ENCODE measurements at regions not wholly inside any gene's neighbourhood (a gene's known extent, or its start where the extent isn't known, plus 50 kb on each side); places are given as distances from the start of the nearest gene placed in this dataset.

DNA sequence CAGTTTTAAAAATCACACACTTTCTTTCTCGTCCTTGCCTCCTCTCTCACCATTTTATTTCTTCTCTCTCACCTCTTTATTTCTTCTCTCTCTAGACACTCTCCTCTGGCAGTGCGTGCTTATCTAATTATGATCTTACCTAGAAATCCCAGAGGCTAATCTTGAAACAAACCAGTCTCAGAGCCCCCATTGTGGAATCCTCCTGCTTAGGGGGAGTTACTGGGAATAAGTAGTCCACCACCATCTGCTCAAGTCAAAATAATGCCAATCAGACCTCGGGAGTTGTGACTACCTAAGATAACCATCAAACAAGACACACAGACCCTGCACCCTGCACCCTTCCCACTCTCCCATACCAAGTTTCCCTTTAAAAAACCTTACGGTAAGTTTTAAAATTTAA, 256.9 kb downstream of the POM121L12 start:
- Histone ChIP-seq H3K36me3 (ENCODE audit: insufficient read depth, insufficient read length, low read length) (no peaks in the 10 kb centered on the region), H3K9ac (ENCODE audit: insufficient read length, low read depth) (no peak overlapping the region), H3K27me3 (ENCODE audit: insufficient read depth, insufficient read length) (no peaks in the 10 kb centered on the region), H3K9me3 (ENCODE audit: insufficient read depth, low read length) (peaks cover 12% of the 10 kb centered on the region; the same call in 1 of the 2 replicates), H3K4me1 (ENCODE audit: insufficient read depth, insufficient read length) (no peaks in the 10 kb centered on the region), H3K4me3 (ENCODE audit: insufficient read length, low read depth) (no peak overlapping the region)
- no peak for DNase-seq (ENCODE audit: low read depth, low spot score)
- TF ChIP-seq SUZ12 (IDR thresholded peaks at IDR 0.05; ENCODE audit: extremely low read depth, insufficient read depth, insufficient read length) = no peak
- TF ChIP-seq ZNF274 (IDR thresholded peaks at IDR 0.05; ENCODE audit: low read depth, low read length) = no peak
- TF ChIP-seq YY1 (IDR thresholded peaks at IDR 0.05; ENCODE audit: insufficient read depth, insufficient read length) = no peak

DNA sequence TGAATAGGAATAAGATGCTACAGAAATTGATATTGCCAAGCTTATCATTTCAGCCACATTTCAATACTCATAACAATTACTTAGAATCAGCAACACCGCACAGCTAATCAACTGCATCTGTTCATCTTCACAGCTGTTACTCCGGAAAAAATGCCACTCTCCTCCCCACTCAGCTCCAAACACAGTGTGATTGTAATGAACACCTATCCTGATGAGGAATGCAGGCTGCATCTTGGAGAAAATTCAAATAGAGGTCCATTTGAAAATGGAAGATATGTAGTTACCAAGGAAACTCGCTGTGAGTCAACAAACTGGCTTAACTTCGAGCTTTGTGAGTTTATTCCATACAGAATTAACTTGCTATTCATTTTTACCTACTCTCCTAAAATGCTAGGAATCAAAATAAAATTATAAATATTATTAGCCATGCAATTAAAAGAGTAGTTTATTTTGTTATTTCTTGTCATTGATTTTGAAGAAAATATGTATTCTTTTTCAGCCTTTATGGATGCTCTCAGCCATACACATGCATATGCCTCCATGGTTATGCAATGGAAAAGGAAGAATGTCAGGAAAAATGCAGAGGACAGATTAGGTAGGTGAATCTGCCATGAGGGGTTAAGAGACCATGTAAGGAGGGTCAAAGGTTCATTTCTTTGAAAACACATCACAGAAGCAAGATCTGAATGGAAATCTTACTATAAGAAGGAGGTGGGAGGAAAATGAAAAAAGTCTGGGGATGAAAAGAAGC, 267.2 kb downstream of the POM121L12 start:
- no peaks in the 10 kb centered on the region for H3K4me1 ChIP-seq (ENCODE audit: insufficient read depth, insufficient read length)
- TF ChIP-seq SUZ12 (IDR thresholded peaks at IDR 0.05; ENCODE audit: extremely low read depth, insufficient read depth, insufficient read length) = no peak
- TF ChIP-seq ZNF274 (IDR thresholded peaks at IDR 0.05; ENCODE audit: low read depth, low read length) = no peak
- no peak for TF ChIP-seq YY1 (IDR thresholded peaks at IDR 0.05; ENCODE audit: insufficient read depth, insufficient read length)
- DNase-seq (ENCODE audit: low read depth, low spot score) = no peak

DNA sequence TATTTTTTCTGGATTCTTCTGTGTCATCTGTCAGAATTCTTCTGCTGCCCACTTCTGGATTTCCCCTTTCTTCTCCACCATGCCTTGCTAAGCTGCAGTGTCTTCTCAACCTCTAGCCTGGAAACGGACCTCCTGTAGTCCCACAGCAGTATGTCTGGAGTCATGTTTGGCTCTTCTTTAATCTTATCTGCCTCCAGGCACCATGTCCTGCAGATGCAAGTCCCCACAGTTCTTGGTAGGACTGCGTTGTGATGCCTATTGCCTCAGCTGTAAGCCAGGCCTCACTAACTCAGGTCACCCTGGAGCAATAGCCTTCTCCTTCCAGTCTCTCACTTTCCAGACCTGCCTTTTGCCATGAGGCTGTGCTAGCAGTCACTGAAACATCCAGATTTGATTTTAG, 268.3 kb downstream of the POM121L12 start:
- no peak overlapping the region for H3K4me3 ChIP-seq (ENCODE audit: insufficient read length, low read depth)
- H3K4me1 ChIP-seq (ENCODE audit: insufficient read depth, insufficient read length) = no peaks in the 10 kb centered on the region
- H3K27me3 ChIP-seq (ENCODE audit: insufficient read depth, insufficient read length) = no peaks in the 10 kb centered on the region
- H3K36me3 ChIP-seq (ENCODE audit: insufficient read depth, insufficient read length, low read length) = no peaks in the 10 kb centered on the region
- H3K9me3 ChIP-seq (ENCODE audit: insufficient read depth, low read length) = no peaks in the 10 kb centered on the region
- no peak for TF ChIP-seq YY1 (IDR thresholded peaks at IDR 0.05; ENCODE audit: insufficient read depth, insufficient read length)
- TF ChIP-seq SUZ12 (IDR thresholded peaks at IDR 0.05; ENCODE audit: extremely low read depth, insufficient read depth, insufficient read length) = no peak
- H3K9ac ChIP-seq (ENCODE audit: insufficient read length, low read depth) = no peak overlapping the region
- no peak for DNase-seq (ENCODE audit: low read depth, low spot score)

More for the DNA sequence above, 267.2 kb downstream of the POM121L12 start:
- no peak overlapping the region for H3K9ac ChIP-seq (ENCODE audit: insufficient read length, low read depth)
- H3K36me3 ChIP-seq (ENCODE audit: insufficient read depth, insufficient read length, low read length) = no peaks in the 10 kb centered on the region
- no peaks in the 10 kb centered on the region for H3K27me3 ChIP-seq (ENCODE audit: insufficient read depth, insufficient read length)
- H3K9me3 ChIP-seq (ENCODE audit: insufficient read depth, low read length) = no peaks in the 10 kb centered on the region
- H3K4me3 ChIP-seq (ENCODE audit: insufficient read length, low read depth) = no peak overlapping the region

DNA sequence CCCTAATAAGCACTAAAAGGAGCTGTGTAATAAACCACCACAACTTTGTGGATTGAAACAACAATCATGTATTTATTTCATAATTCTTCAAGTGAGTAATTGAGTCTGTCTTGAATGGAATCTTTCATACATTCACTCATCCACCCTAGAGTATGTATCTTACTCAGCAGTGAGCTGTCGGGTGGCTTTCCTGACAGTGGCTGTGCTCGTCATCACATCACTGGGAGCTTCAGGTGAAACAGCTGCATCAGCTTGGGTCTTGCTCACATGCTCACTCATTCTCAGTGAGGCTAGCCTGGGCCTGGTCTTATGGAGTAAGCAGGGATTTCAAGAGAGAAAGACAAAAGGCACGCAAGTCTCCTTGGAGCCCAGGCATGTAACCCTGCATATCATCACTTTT, 271.4 kb downstream of the POM121L12 start:
- Histone ChIP-seq H3K36me3 (ENCODE audit: insufficient read depth, insufficient read length, low read length) (no peaks in the 10 kb centered on the region), H3K4me3 (ENCODE audit: insufficient read length, low read depth) (no peak overlapping the region), H3K27me3 (ENCODE audit: insufficient read depth, insufficient read length) (no peaks in the 10 kb centered on the region), H3K9me3 (ENCODE audit: insufficient read depth, low read length) (no peaks in the 10 kb centered on the region), H3K9ac (ENCODE audit: insufficient read length, low read depth) (no peak overlapping the region), H3K4me1 (ENCODE audit: insufficient read depth, insufficient read length) (no peaks in the 10 kb centered on the region)
- no peak for DNase-seq (ENCODE audit: low read depth, low spot score)
- no peak for TF ChIP-seq ZNF274 (IDR thresholded peaks at IDR 0.05; ENCODE audit: low read depth, low read length)
- TF ChIP-seq SUZ12 (IDR thresholded peaks at IDR 0.05; ENCODE audit: extremely low read depth, insufficient read depth, insufficient read length) = no peak

DNA sequence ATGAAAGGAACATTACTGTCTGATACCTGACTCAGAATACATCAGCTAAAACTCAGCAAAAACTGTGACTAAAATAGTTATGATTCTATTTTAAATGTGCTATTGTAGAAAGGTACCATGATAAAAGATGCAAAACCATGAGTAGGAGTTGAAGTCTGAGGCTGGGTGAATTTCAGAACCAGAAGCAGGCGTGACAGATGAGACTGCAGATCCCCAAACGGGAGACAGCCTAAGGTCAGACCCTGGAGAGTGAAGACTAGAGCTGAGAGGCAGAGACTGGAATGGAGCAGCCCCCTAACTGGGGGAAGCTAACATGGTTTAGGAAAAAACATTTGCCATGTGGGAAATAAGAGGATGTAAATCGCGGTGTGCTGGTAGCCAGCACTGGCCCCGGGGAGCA, 275.8 kb downstream of the POM121L12 start:
- no peaks in the 10 kb centered on the region for H3K27me3 ChIP-seq (ENCODE audit: insufficient read depth, insufficient read length)
- no peaks in the 10 kb centered on the region for H3K4me1 ChIP-seq (ENCODE audit: insufficient read depth, insufficient read length)
- H3K4me3 ChIP-seq (ENCODE audit: insufficient read length, low read depth) = no peak overlapping the region
- TF ChIP-seq YY1 (IDR thresholded peaks at IDR 0.05; ENCODE audit: insufficient read depth, insufficient read length) = no peak
- no peak for TF ChIP-seq SUZ12 (IDR thresholded peaks at IDR 0.05; ENCODE audit: extremely low read depth, insufficient read depth, insufficient read length)
- TF ChIP-seq ZNF274 (IDR thresholded peaks at IDR 0.05; ENCODE audit: low read depth, low read length) = no peak
- DNase-seq (ENCODE audit: low read depth, low spot score) = no peak
- no peaks in the 10 kb centered on the region for H3K9me3 ChIP-seq (ENCODE audit: insufficient read depth, low read length)
- no peak overlapping the region for H3K9ac ChIP-seq (ENCODE audit: insufficient read length, low read depth)
- H3K36me3 ChIP-seq (ENCODE audit: insufficient read depth, insufficient read length, low read length) = no peaks in the 10 kb centered on the region

DNA sequence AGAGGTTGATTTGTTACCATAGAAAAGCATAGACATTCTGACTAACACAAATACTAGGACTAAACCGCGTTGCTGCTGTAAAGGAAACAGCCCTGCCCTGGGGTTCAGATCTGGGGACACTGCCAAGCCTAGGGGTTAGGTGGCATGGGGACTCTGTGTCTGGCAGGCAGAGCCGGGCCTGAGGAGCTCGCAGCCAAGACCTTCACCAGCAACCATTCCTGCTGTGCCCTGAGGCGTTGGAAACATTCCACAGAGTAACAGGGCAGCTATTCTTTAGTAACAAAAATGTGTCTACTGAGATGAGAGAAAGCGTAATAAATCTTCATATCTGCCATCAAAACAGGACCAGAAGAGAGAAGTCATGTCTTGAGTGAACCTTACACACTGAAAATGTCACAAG, 280.5 kb downstream of the POM121L12 start:
- no peaks in the 10 kb centered on the region for H3K27me3 ChIP-seq (ENCODE audit: insufficient read depth, insufficient read length)
- H3K9me3 ChIP-seq (ENCODE audit: insufficient read depth, low read length) = no peaks in the 10 kb centered on the region
- H3K4me1 ChIP-seq (ENCODE audit: insufficient read depth, insufficient read length) = no peaks in the 10 kb centered on the region
- H3K36me3 ChIP-seq (ENCODE audit: insufficient read depth, insufficient read length, low read length) = no peaks in the 10 kb centered on the region
- DNase-seq (ENCODE audit: low read depth, low spot score) = no peak
- H3K4me3 ChIP-seq (ENCODE audit: insufficient read length, low read depth) = no peak overlapping the region
- TF ChIP-seq YY1 (IDR thresholded peaks at IDR 0.05; ENCODE audit: insufficient read depth, insufficient read length) (no peak), ZNF274 (IDR thresholded peaks at IDR 0.05; ENCODE audit: low read depth, low read length) (no peak), SUZ12 (IDR thresholded peaks at IDR 0.05; ENCODE audit: extremely low read depth, insufficient read depth, insufficient read length) (no peak)
- peak overlapping the region; percentile 3 for H3K9ac ChIP-seq (ENCODE audit: insufficient read length, low read depth)

DNA sequence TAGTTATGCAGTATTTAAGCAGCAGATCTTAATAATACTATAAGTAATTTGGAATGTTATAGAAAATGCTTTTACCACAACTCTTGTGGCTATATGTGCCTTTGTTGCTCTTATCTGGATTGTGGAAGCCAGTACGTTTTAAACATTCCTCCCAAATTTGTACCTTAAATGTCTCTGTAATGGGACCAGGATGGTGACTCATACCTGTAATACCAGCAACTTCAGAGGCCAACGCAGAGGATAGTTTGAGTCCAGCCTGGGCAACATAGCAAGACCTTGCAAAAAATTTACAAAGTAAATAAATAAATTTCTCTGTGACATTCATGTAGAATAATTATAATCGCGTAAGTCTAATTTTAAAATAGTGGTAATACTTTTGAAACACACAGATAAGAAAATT, 283.1 kb downstream of the POM121L12 start:
- no peak for TF ChIP-seq SUZ12 (IDR thresholded peaks at IDR 0.05; ENCODE audit: extremely low read depth, insufficient read depth, insufficient read length)
- no peak for TF ChIP-seq YY1 (IDR thresholded peaks at IDR 0.05; ENCODE audit: insufficient read depth, insufficient read length)
- no peak for TF ChIP-seq ZNF274 (IDR thresholded peaks at IDR 0.05; ENCODE audit: low read depth, low read length)
- H3K27me3 ChIP-seq (ENCODE audit: insufficient read depth, insufficient read length) = no peaks in the 10 kb centered on the region
- peaks cover 11% of the 10 kb centered on the region; the same call in 1 of the 2 replicates for H3K9me3 ChIP-seq (ENCODE audit: insufficient read depth, low read length)

More for the DNA sequence above, 283.1 kb downstream of the POM121L12 start:
- Histone ChIP-seq H3K36me3 (ENCODE audit: insufficient read depth, insufficient read length, low read length) (no peaks in the 10 kb centered on the region), H3K9ac (ENCODE audit: insufficient read length, low read depth) (no peak overlapping the region), H3K4me1 (ENCODE audit: insufficient read depth, insufficient read length) (no peaks in the 10 kb centered on the region), H3K4me3 (ENCODE audit: insufficient read length, low read depth) (no peak overlapping the region)
- no peak for DNase-seq (ENCODE audit: low read depth, low spot score)
